B cell (primary cell): ENCODE measurements at regions not wholly inside any gene's neighbourhood (a gene's known extent, or its start where the extent isn't known, plus 50 kb on each side); places are given as distances from the start of the nearest gene placed in this dataset.

Experiments used
- ATAC-seq: fragments of 200-7000 bp; cut with Tn5 transposase; one replicate; pipeline ENCODE4 v1.10.0; 2021; ENCODE audit warnings: low read depth, mild to moderate bottlenecking, moderate number of reproducible peaks, moderate library complexity
- CTCF ChIA-PET: fragments of 350-600 bp; sonication (Branson Sonifier 250); formaldehyde crosslinking; loops from one replicate; lab custom pipeline; 2021; ENCODE audit warnings: antibody characterized with exemption, inconsistent platforms; lab: Charles Lee
- POLR2A ChIA-PET: fragments of 350-600 bp; sonication (Branson Sonifier 250); formaldehyde crosslinking; loops from one replicate; lab custom pipeline; 2021; ENCODE audit warnings: antibody characterized with exemption; lab: Charles Lee
- DNase-seq: peaks from one replicate; pipeline ENCODE4 v3.0.0; 2013
- H2AFZ ChIP-seq: 2 replicates; pipeline ENCODE4 v1.6.1; 2012; ENCODE audit warnings: mild to moderate bottlenecking, low read depth, low read length; ENCODE audit not compliant: insufficient read depth, poor library complexity, severe bottlenecking
- H3K27ac ChIP-seq, 2 donors: 1 replicate in 1 of 2; 2 replicates in 1 of 2; pipeline ENCODE4 v1.5.1; 2012 to 2013; ENCODE audit warnings: low read length in 2 of 2, mild to moderate bottlenecking in 2 of 2, moderate library complexity in 1 of 2
- H3K27me3 ChIP-seq, 4 experiments: fragments of 200-600 bp in 1 of 4; sonication (generic) in 1 of 4; replicated peaks in 1 of 4; 1 replicate in 2 of 4; 2 replicates in 2 of 4; pipeline versions ENCODE4 v1.6.1 to v1.7.0; 2013 to 2016; ENCODE audit warnings: low read length in 3 of 4, mild to moderate bottlenecking in 2 of 4, mixed read lengths in 1 of 4, moderate library complexity in 1 of 4; ENCODE audit not compliant: insufficient read depth in 4 of 4, control insufficient read depth in 3 of 4; ENCODE audit errors: control extremely low read depth in 1 of 4
- H3K36me3 ChIP-seq, 2 experiments: replicated peaks in 1 of 2; 1 replicate in 1 of 2; 2 replicates in 1 of 2; pipeline versions ENCODE4 v1.6.1 to v1.7.1; 2013; ENCODE audit warnings: low read length in 1 of 2; ENCODE audit not compliant: insufficient read depth in 2 of 2, control insufficient read depth in 1 of 2; ENCODE audit errors: control extremely low read depth in 1 of 2, extremely low read depth in 1 of 2
- H3K4me1 ChIP-seq, 2 donors: fragments of 200-600 bp in 1 of 2; sonication (generic) in 1 of 2; 1 replicate in 1 of 2; 2 replicates in 1 of 2; pipeline versions ENCODE4 v1.5.1 to v1.6.1; 2013 to 2017; ENCODE audit warnings: low read length in 2 of 2; ENCODE audit not compliant: control insufficient read depth in 2 of 2, insufficient read depth in 2 of 2
- H3K4me2 ChIP-seq: replicated peaks from 2 replicates; pipeline ENCODE3; 2012; ENCODE audit warnings: mild to moderate bottlenecking, low read depth, low read length; ENCODE audit not compliant: poor library complexity, severe bottlenecking
- H3K4me3 ChIP-seq, 5 experiments: fragments of 200-600 bp in 1 of 5; sonication (generic) in 1 of 5; 1 replicate in 3 of 5; 2 replicates in 2 of 5; pipeline versions ENCODE4 v1.5.1 to v1.7.0; 2011 to 2016; ENCODE audit warnings: low read length in 4 of 5, mild to moderate bottlenecking in 4 of 5, low read depth in 2 of 5, control low read depth in 1 of 5, moderate library complexity in 1 of 5; ENCODE audit not compliant: insufficient read depth in 1 of 5; ENCODE audit errors: control extremely low read depth in 1 of 5, extremely low read depth in 1 of 5
- H3K79me2 ChIP-seq: fragments of 200-600 bp; sonication (generic); one replicate; pipeline ENCODE4 v1.6.0; 2016; ENCODE audit warnings: low read length; ENCODE audit not compliant: control insufficient read depth, insufficient read depth
- H3K9ac ChIP-seq: fragments of 200-600 bp; sonication (generic); 2 replicates; pipeline ENCODE4 v1.6.1; 2017; ENCODE audit warnings: mild to moderate bottlenecking, low read length, moderate library complexity
- H3K9me3 ChIP-seq, 3 donors: one replicate each; pipeline versions ENCODE4 v1.6.1 to v1.7.1; 2013; ENCODE audit warnings: low read length in 2 of 3; ENCODE audit not compliant: control insufficient read depth in 2 of 3, insufficient read depth in 1 of 3; ENCODE audit errors: control extremely low read depth in 1 of 3
- H4K20me1 ChIP-seq: 2 replicates; pipeline ENCODE4 v1.6.0; 2012; ENCODE audit warnings: mild to moderate bottlenecking, low read length; ENCODE audit not compliant: insufficient read depth, control insufficient read depth, poor library complexity, severe bottlenecking
- H3K27ac Mint-ChIP-seq: one replicate; pipeline ENCODE4 v1.8.0; 2021; ENCODE audit warnings: mixed read lengths
- H3K27me3 Mint-ChIP-seq: one replicate; pipeline ENCODE4 v1.8.0; 2021; ENCODE audit warnings: mixed read lengths
- H3K4me1 Mint-ChIP-seq: one replicate; pipeline ENCODE4 v1.8.0; 2021; ENCODE audit warnings: mixed read lengths
- H3K4me3 Mint-ChIP-seq: one replicate; pipeline ENCODE4 v1.8.0; 2021; ENCODE audit warnings: mixed read lengths
- H3K9me3 Mint-ChIP-seq: one replicate; pipeline ENCODE4 v1.8.0; 2022; ENCODE audit warnings: mixed read lengths; ENCODE audit not compliant: insufficient read depth
- EZH2 ChIP-seq: IDR thresholded peaks from 2 replicates; pipeline ENCODE4 v1.6.1; 2012; ENCODE audit warnings: borderline replicate concordance, low read depth, mild to moderate bottlenecking, moderate library complexity, low read length; ENCODE audit not compliant: insufficient read depth, poor library complexity, severe bottlenecking
- WGBS: methylation state at CpG from one replicate; pipeline ENCODE4 v1.1.5; 2013; ENCODE audit warnings: missing lambda C conversion rate; ENCODE audit not compliant: insufficient coverage; 5-methylcytosine and 5-hydroxymethylcytosine counted together
- intact Hi-C: fragments of 100-400 bp; cut with micrococcal nuclease; formaldehyde crosslinking; loops from one replicate; pipeline ENCODE4 v1.10.0; 2022
- TF ChIP-seq, protein P1 (sequence below): fragments of 200-600 bp; IDR thresholded peaks from one replicate; pipeline ENCODE4 v1.8.0; 2022; ENCODE audit warnings: antibody characterized with exemption, mild to moderate bottlenecking

DNA sequence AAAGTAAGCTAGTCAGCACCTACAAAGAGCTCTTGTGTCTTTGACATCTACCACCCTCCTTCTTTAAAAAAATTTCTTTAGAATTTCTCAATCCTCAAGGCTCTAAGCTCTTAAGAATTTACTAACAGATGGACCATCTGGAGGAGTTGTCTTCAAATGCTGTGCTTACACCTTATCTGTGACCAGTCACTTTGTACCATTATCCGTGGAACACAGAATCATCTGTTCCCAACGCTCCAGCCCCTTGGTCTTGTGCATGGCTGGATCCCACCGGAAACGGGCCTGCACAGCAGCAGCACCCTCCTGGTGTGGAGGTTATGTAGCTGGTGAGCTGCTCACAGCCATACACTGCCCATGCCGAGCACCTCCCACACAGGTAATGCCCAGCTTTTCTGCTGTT lies 89.0 kb downstream of the TBX19 start:
- H3K27ac ChIP-seq, result no peak overlapping the region
- H4K20me1 ChIP-seq, result no peaks in the 10 kb centered on the region
- intact Hi-C loops, result no loop called here
- H3K27me3 ChIP-seq, result peaks cover 0 to 3% (median 2%) of the 10 kb centered on the region in 4 experiments
- H3K4me2 ChIP-seq, result no peak overlapping the region
- ChIA-PET POLR2A (no interaction called here), CTCF (interaction anchor here (1.9 kb wide), 1 partner anchor 27 kb away, joined by 14 read pairs; no protein-coding TSS in a partner anchor)
- H2AFZ ChIP-seq, result no peak overlapping the region
- H3K27ac Mint-ChIP-seq, result no peak overlapping the region
- DNase-seq (no peak), ATAC-seq (no peak)
- TF ChIP-seq EZH2, result no peak
- TF ChIP-seq, protein P1, sequence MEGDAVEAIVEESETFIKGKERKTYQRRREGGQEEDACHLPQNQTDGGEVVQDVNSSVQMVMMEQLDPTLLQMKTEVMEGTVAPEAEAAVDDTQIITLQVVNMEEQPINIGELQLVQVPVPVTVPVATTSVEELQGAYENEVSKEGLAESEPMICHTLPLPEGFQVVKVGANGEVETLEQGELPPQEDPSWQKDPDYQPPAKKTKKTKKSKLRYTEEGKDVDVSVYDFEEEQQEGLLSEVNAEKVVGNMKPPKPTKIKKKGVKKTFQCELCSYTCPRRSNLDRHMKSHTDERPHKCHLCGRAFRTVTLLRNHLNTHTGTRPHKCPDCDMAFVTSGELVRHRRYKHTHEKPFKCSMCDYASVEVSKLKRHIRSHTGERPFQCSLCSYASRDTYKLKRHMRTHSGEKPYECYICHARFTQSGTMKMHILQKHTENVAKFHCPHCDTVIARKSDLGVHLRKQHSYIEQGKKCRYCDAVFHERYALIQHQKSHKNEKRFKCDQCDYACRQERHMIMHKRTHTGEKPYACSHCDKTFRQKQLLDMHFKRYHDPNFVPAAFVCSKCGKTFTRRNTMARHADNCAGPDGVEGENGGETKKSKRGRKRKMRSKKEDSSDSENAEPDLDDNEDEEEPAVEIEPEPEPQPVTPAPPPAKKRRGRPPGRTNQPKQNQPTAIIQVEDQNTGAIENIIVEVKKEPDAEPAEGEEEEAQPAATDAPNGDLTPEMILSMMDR, result no peak
- H3K4me1 ChIP-seq, result no peaks in the 10 kb centered on the region
- no peaks in the 10 kb centered on the region for H3K4me1 Mint-ChIP-seq
- no peaks in the 10 kb centered on the region for H3K9me3 ChIP-seq
- peaks cover 22% of the 10 kb centered on the region for H3K27me3 Mint-ChIP-seq
- no peaks in the 10 kb centered on the region for H3K79me2 ChIP-seq
- WGBS, result 93% methylated on average over 3 of the region's 5 CpGs
- no peak overlapping the region for H3K4me3 Mint-ChIP-seq
- H3K9ac ChIP-seq, result no peak overlapping the region
- H3K36me3 ChIP-seq, result no peaks in the 10 kb centered on the region
- H3K4me3 ChIP-seq, result no peak overlapping the region
- no peaks in the 10 kb centered on the region for H3K9me3 Mint-ChIP-seq

DNA sequence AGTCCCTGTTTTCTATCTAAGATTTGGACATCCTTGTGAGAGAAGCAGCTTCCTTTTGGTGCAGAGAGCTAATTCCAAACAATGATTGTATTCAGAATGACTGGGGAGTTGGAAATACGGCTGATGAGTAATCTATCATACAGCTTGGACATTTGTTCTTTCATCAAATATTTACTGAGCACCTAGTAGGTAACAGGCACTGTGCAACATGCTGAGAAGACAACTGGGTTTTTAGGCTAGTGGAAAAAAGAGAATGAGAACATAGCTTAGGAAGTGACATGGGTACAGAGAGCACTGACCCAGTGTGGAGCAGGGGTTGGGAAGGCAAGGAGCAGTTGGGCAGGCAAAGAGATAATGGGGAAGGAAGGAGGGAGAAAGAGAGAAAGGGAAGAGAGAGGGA lies 87.5 kb downstream of the TBX19 start:
- Mint-ChIP-seq H3K27ac (no peak overlapping the region), H3K4me3 (no peak overlapping the region), H3K4me1 (no peaks in the 10 kb centered on the region), H3K27me3 (peaks cover 31% of the 10 kb centered on the region), H3K9me3 (no peaks in the 10 kb centered on the region)
- WGBS, result no CpG with 5 or more reads among the region's 1 CpG
- no peak overlapping the region for H2AFZ ChIP-seq
- no peak overlapping the region for H3K4me2 ChIP-seq
- ATAC-seq (no peak), DNase-seq (no peak)
- H3K9me3 ChIP-seq, result no peaks in the 10 kb centered on the region
- intact Hi-C loops, result no loop called here
- H3K79me2 ChIP-seq, result no peaks in the 10 kb centered on the region
- peaks cover 0 to 4% (median 3%) of the 10 kb centered on the region in 4 experiments for H3K27me3 ChIP-seq
- no peaks in the 10 kb centered on the region for H3K36me3 ChIP-seq
- TF ChIP-seq, protein P1, result no peak
- TF ChIP-seq EZH2, result no peak
- H4K20me1 ChIP-seq, result no peaks in the 10 kb centered on the region
- no peaks in the 10 kb centered on the region for H3K4me1 ChIP-seq
- CTCF ChIA-PET, result interaction anchor here (1.9 kb wide), 1 partner anchor 26 kb away, joined by 14 read pairs; no protein-coding TSS in a partner anchor
- H3K4me3 ChIP-seq, result no peak overlapping the region
- H3K27ac ChIP-seq, result no peak overlapping the region
- no peak overlapping the region for H3K9ac ChIP-seq
- POLR2A ChIA-PET, result no interaction called here
